ENCODE measurements at regions not wholly inside any gene's neighbourhood (a gene's known extent, or its start where the extent isn't known, plus 50 kb on each side); places are given as distances from the start of the nearest gene placed in this dataset.

GRCh38 chr1:190963321-190963720, 485.7 kb upstream of the BRINP3 start:
- TF ChIP-seq CTCF (conservative IDR thresholded peaks at IDR 0.05): no peak
- Histone ChIP-seq H3K4me2 (ENCODE audit: insufficient read depth, insufficient read length, low read length) (no peak overlapping the region), H3K79me1 (ENCODE audit: insufficient read depth, low read depth, low read length, poor library complexity, severe bottlenecking) (no peaks in the 10 kb centered on the region), H3K9me3 (ENCODE audit: control insufficient read depth, low read depth, low read length) (no peaks in the 10 kb centered on the region), H2BK12ac (ENCODE audit: insufficient read length, low read depth, low read length) (no peak overlapping the region), H2BK15ac (ENCODE audit: low read depth, low read length) (no peak overlapping the region), H4K91ac (ENCODE audit: insufficient read length, low read depth, low read length) (no peak overlapping the region), H3T11ph (ENCODE audit: low read length) (no peak overlapping the region), H3K79me2 (ENCODE audit: insufficient read depth, low read length) (no peaks in the 10 kb centered on the region), H4K8ac (replicated peaks; ENCODE audit: insufficient read length, low read depth, low read length) (no peak overlapping the region), H3K27ac (ENCODE audit: insufficient read length, low read depth, low read length) (no peak overlapping the region), H3K23me2 (ENCODE audit: insufficient read length, low read depth, low read length, poor library complexity, severe bottlenecking) (no peaks in the 10 kb centered on the region), H2BK120ac (ENCODE audit: low read depth, low read length, poor library complexity, severe bottlenecking) (no peak overlapping the region), H3K23ac (ENCODE audit: insufficient read length, low read depth, low read length) (no peak overlapping the region), H3K56ac (ENCODE audit: insufficient read length, low read depth, low read length) (no peak overlapping the region), H2AFZ (ENCODE audit: low read length) (no peak overlapping the region), H3K14ac (ENCODE audit: insufficient read depth, low read length) (no peak overlapping the region), H3K4me1 (ENCODE audit: insufficient read depth, low read length) (no peaks in the 10 kb centered on the region), H3K9ac (ENCODE audit: extremely low read depth, insufficient read length, low read length) (no peak overlapping the region), H4K20me1 (ENCODE audit: control insufficient read depth, insufficient read depth, insufficient read length) (no peaks in the 10 kb centered on the region), H2BK5ac (ENCODE audit: insufficient read length, low read length) (no peak overlapping the region), H2BK20ac (ENCODE audit: low read depth, low read length, poor library complexity, severe bottlenecking) (no peak overlapping the region), H3K4ac (ENCODE audit: low read depth, low read length) (no peak overlapping the region), H2AK5ac (ENCODE audit: insufficient read length, low read length) (no peak overlapping the region), H4K5ac (ENCODE audit: insufficient read length, low read depth, low read length) (no peak overlapping the region), H3K18ac (ENCODE audit: insufficient read length, low read depth, low read length) (no peak overlapping the region), H3K27me3 (ENCODE audit: insufficient read depth, low read length) (no peaks in the 10 kb centered on the region)
- no peak for DNase-seq
- Mint-ChIP-seq H3K36me3 (ENCODE audit: insufficient read depth in 1 of 3, low read depth in 3 of 3) (no peaks in the 10 kb centered on the region; a peak in 1 of 7 replicates), H3K4me1 (no peaks in the 10 kb centered on the region), H3K9me3 (no peaks in the 10 kb centered on the region), H3K27me3 (ENCODE audit: low read depth) (peaks cover 2% of the 10 kb centered on the region; the same call in 1 of the 2 replicates), H3K27ac (0 out of 7 replicates have a peak overlapping the region, but pooled peaks of 1 of the 3 experiments have one; percentile 13), H3K4me3 (no peak overlapping the region)
- no CpG with 5 or more reads among the region's 2 CpGs for WGBS (ENCODE audit: extremely low coverage, insufficient read length, low lambda C conversion rate)
